Calu3 (cell line): ENCODE measurements at regions not wholly inside any gene's neighbourhood (a gene's known extent, or its start where the extent isn't known, plus 50 kb on each side); places are given as distances from the start of the nearest gene placed in this dataset.

Experiments
- BruUV-seq: library from RNA; stranded (reverse); fragments of 400-500 nt; replicated peaks from 2 replicates; lab custom pipeline; 2021; lab: Mats Ljungman, UMichigan
- CTCF ChIA-PET: fragments of 300-600 bp; sonication (Branson Sonifier 250); formaldehyde crosslinking; loops from one replicate; lab custom pipeline; 2022; ENCODE audit warnings: antibody characterized with exemption; lab: Charles Lee
- DNase-seq: peaks from one replicate; pipeline ENCODE4 v3.0.0; 2022
- H3K27ac Mint-ChIP-seq: one replicate; pipeline ENCODE4 v1.8.0; 2022; ENCODE audit warnings: mixed read lengths; ENCODE audit not compliant: unreplicated experiment
- H3K27me3 Mint-ChIP-seq: one replicate; pipeline ENCODE4 v1.8.0; 2022; ENCODE audit warnings: mixed read lengths; ENCODE audit not compliant: unreplicated experiment
- H3K36me3 Mint-ChIP-seq: one replicate; pipeline ENCODE4 v1.8.0; 2022; ENCODE audit warnings: mild to moderate bottlenecking, moderate library complexity, mixed read lengths; ENCODE audit not compliant: insufficient read depth, unreplicated experiment
- H3K4me1 Mint-ChIP-seq: one replicate; pipeline ENCODE4 v1.8.0; 2022; ENCODE audit warnings: mild to moderate bottlenecking, low read depth, mixed read lengths; ENCODE audit not compliant: unreplicated experiment
- H3K4me3 Mint-ChIP-seq: one replicate; pipeline ENCODE4 v1.8.0; 2022; ENCODE audit warnings: mild to moderate bottlenecking, low read depth, moderate library complexity, mixed read lengths; ENCODE audit not compliant: unreplicated experiment
- H3K9me3 Mint-ChIP-seq: one replicate; pipeline ENCODE4 v1.8.0; 2022; ENCODE audit warnings: low read depth, mixed read lengths; ENCODE audit not compliant: unreplicated experiment
- CTCF ChIP-seq: fragments of 200-600 bp; IDR thresholded peaks from one replicate; pipeline ENCODE4 v1.8.0; 2022; ENCODE audit warnings: antibody characterized with exemption; ENCODE audit not compliant: unreplicated experiment
- intact Hi-C: fragments of 100-400 bp; cut with micrococcal nuclease; formaldehyde crosslinking; loops from one replicate; pipeline ENCODE4 v1.10.0; 2022; ENCODE audit not compliant: unreplicated experiment

GRCh38 chr12:107263980-107264379 lies 170.6 kb upstream of the CRY1 start:
- Mint-ChIP-seq H3K36me3 (no peaks in the 10 kb centered on the region), H3K27me3 (peaks cover 35% of the 10 kb centered on the region), H3K27ac (no peak overlapping the region), H3K9me3 (no peaks in the 10 kb centered on the region), H3K4me1 (no peaks in the 10 kb centered on the region), H3K4me3 (no peak overlapping the region)
- no peak for DNase-seq
- intact Hi-C loops: no loop called here
- TF ChIP-seq CTCF: no peak
- CTCF ChIA-PET: no interaction called here
- no TSS peak for BruUV-seq

DNA sequence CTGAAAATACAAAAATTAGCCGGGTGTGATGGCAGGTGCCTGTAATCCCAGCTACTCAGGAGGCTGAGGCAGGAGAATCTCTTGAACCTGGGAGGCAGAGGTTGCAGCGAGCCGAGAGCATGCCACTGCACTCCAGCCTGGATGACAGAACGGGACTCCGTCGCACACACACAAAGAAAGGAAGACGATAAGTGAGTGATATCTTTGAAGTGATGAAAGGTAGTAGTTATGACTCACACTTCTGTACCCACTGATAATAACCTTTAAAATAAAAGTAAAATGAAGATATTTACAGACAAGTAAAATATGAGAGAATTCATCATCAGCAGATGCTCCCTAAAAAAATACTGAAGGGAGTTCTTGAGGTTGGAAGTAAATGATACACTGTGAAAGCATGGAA lies 171.3 kb upstream of the CRY1 start:
- Mint-ChIP-seq H3K4me1 (no peaks in the 10 kb centered on the region), H3K27me3 (peaks cover 42% of the 10 kb centered on the region), H3K36me3 (no peaks in the 10 kb centered on the region), H3K9me3 (no peaks in the 10 kb centered on the region), H3K4me3 (no peak overlapping the region), H3K27ac (no peak overlapping the region)
- intact Hi-C loops: no loop called here
- CTCF ChIA-PET: no interaction called here
- BruUV-seq: no TSS peak
- no peak for TF ChIP-seq CTCF
- DNase-seq: no peak

DNA sequence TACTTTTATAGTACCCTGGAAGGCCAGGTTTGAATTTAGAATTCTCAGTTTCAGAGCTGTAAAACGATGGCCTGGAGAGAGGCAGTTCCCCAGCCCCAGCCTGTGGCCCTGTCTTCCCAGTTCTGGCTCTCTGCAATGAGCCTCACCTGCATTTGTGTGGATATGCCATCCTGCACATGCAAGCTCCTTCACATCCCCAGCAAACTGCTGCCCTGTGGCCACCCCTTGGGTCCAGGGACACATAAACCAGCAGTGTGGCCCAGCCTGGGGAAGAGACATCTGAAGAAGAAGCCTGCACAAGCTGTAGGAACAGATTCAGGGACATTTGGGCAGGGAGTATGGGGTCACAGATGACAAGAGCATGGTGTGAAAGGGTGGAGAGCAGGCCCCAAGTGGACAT lies 174.3 kb upstream of the CRY1 start:
- H3K4me3 Mint-ChIP-seq: no peak overlapping the region
- no TSS peak for BruUV-seq
- no peak for DNase-seq
- H3K4me1 Mint-ChIP-seq: no peaks in the 10 kb centered on the region
- H3K36me3 Mint-ChIP-seq: no peaks in the 10 kb centered on the region
- CTCF ChIA-PET: no interaction called here
- H3K9me3 Mint-ChIP-seq: no peaks in the 10 kb centered on the region
- H3K27ac Mint-ChIP-seq: no peak overlapping the region
- no peak for TF ChIP-seq CTCF
- intact Hi-C loops: no loop called here
- H3K27me3 Mint-ChIP-seq: peaks cover 53% of the 10 kb centered on the region

- intact Hi-C loops: no loop called here
- peaks cover 76% of the 10 kb centered on the region for H3K27me3 Mint-ChIP-seq
- H3K36me3 Mint-ChIP-seq: no peaks in the 10 kb centered on the region
- H3K9me3 Mint-ChIP-seq: no peaks in the 10 kb centered on the region
- no peak for DNase-seq
- CTCF ChIA-PET: interaction anchor here (0.7 kb wide), 1 partner anchor 122 kb away, joined by 4 read pairs; no protein-coding TSS in a partner anchor
- H3K4me1 Mint-ChIP-seq: no peaks in the 10 kb centered on the region
- no peak overlapping the region for H3K27ac Mint-ChIP-seq
- BruUV-seq: no TSS peak
- no peak for TF ChIP-seq CTCF
- H3K4me3 Mint-ChIP-seq: no peak overlapping the region
Measured at GRCh38 chr12:107271523-107271922, 178.2 kb upstream of the CRY1 start.
